ENCODE measurements at regions not wholly inside any gene's neighbourhood (a gene's known extent, or its start where the extent isn't known, plus 50 kb on each side); places are given as distances from the start of the nearest gene placed in this dataset.

- H3K4me3 ChIP-seq (ENCODE audit: low read depth, low read length): no peak overlapping the region
- no peak for TF ChIP-seq CTCF (IDR thresholded peaks at IDR 0.05; ENCODE audit: low read depth, low read length, missing control alignments)
- DNase-seq (ENCODE audit: low read depth): no peak
These were observed 682.6 kb downstream of the HS3ST4 start for GRCh38 chr16:26374279-26374925.

DNA sequence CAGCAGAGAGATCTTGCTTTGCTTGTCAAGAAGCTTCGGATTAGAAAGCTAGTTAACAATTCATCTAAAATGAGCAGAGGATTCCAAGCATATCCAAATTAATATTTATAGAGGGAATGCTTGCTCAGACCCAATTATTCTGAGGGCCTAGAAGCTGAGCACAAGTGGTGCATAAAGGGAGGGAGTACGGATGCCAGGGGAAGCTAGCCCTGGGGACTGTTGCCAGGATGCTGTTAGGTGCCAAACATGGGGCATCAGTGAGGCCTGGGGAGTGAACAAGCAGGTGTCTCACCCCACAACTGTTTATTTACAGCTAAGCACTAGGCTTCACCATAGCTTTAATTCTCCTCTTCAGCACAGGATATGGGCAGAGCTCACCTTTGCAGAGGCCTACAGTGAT, 684.1 kb upstream of the C16orf82 start:
- H3K4me3 ChIP-seq (ENCODE audit: low read depth, low read length): no peak overlapping the region
- no peak for TF ChIP-seq CTCF (IDR thresholded peaks at IDR 0.05; ENCODE audit: low read depth, low read length, missing control alignments)
- no peak for DNase-seq (ENCODE audit: low read depth)

DNA sequence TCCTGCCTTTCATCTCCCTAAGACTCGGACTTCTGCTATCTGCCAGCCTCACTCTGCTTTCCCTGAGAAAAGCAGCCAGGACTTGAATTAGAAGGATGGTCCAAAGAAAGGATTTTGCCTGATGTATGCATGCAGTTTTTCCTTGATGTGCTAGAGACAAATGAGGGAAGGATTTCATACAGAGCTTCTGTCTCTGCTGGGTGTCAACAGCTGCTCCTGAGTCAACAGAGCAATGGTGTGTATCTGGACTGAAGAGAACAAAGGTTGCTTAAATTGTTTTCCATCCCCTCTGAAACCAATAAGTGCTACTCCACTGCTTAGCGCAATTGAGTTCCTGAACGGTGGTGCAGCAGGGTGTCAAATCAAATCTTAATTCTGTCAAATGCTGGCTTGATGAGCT, 680.6 kb upstream of the C16orf82 start:
- no peak overlapping the region for H3K4me3 ChIP-seq (ENCODE audit: low read depth, low read length)
- DNase-seq (ENCODE audit: low read depth): no peak
- no peak for TF ChIP-seq CTCF (IDR thresholded peaks at IDR 0.05; ENCODE audit: low read depth, low read length, missing control alignments)

DNA sequence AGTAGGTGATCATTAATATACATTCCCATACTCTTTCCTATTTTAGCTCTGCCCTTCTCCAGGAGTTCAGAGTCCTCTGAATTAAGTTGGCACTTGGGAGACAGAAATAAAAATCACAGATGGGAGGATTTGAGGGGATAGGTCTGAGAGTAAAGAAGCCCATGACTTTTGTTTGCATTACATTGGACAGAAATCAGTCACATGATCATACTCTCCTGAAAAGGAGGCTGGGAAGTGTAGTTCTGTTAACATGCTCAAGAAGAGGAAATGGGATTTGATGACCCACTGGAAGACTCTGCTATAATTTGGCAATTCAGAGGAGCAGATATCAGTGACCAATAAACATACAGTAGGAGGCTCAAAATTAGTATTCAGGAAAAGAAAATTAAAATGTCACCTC, 674.9 kb upstream of the C16orf82 start:
- H3K4me3 ChIP-seq (ENCODE audit: low read depth, low read length): no peak overlapping the region
- TF ChIP-seq CTCF (IDR thresholded peaks at IDR 0.05; ENCODE audit: low read depth, low read length, missing control alignments): no peak
- DNase-seq (ENCODE audit: low read depth): no peak

DNA sequence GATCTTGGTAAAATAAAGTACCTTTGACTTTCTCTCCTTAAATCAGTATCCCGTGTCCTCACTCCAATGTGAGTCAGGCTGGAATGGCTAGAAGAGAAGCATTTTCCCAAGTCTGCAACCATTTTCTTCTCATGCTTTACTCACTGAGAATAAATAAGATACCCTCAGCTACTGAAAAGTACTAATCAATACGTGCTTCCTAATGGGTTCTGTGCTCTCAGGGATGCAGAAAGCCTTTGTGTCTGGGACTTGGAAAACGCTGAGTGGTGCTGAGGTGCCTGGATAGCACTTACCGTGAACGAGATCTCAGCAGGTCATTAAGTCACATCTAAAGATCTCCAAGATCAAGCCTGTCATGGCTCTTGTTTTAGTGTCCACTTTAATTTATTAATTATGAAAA, 672.3 kb upstream of the C16orf82 start:
- no peak for TF ChIP-seq CTCF (IDR thresholded peaks at IDR 0.05; ENCODE audit: low read depth, low read length, missing control alignments)
- no peak for DNase-seq (ENCODE audit: low read depth)
- H3K4me3 ChIP-seq (ENCODE audit: low read depth, low read length): no peak overlapping the region

GRCh38 chr16:26395700-26396099, 671.0 kb upstream of the C16orf82 start:
- no peak overlapping the region for H3K4me3 ChIP-seq (ENCODE audit: low read depth, low read length)
- no peak for TF ChIP-seq CTCF (IDR thresholded peaks at IDR 0.05; ENCODE audit: low read depth, low read length, missing control alignments)
- DNase-seq (ENCODE audit: low read depth): no peak

GRCh38 chr16:26396511-26397235, 670.1 kb upstream of the C16orf82 start:
- no peak for TF ChIP-seq CTCF (IDR thresholded peaks at IDR 0.05; ENCODE audit: low read depth, low read length, missing control alignments)
- DNase-seq (ENCODE audit: low read depth): no peak
- no peak overlapping the region for H3K4me3 ChIP-seq (ENCODE audit: low read depth, low read length)

All from GM12864 (cell line).